Spleen (tissue), 11 donors: ENCODE measurements at regions not wholly inside any gene's neighbourhood (a gene's known extent, or its start where the extent isn't known, plus 50 kb on each side); places are given as distances from the start of the nearest gene placed in this dataset.

Source experiments
- DNase-seq: peaks from one replicate; pipeline ENCODE4 v3.0.0-alpha.2; 2020
- H3K27ac ChIP-seq, 8 donors: fragments of 200-600 bp; sonication (generic) in 7 of 8; 1 replicate in 4 of 8; 2 replicates in 4 of 8; pipeline versions ENCODE4 v1.5.0 to v1.8.0; 2016 to 2021; ENCODE audit warnings: inconsistent platforms in 4 of 8, mild to moderate bottlenecking in 4 of 8, moderate library complexity in 1 of 8
- H3K27me3 ChIP-seq, 7 donors: fragments of 200-600 bp; sonication (generic) in 6 of 7; replicated peaks in 1 of 7; 1 replicate in 4 of 7; 2 replicates in 3 of 7; pipeline versions ENCODE4 v1.5.0 to v1.8.0; 2016 to 2021; ENCODE audit warnings: inconsistent platforms in 3 of 7, mild to moderate bottlenecking in 1 of 7
- H3K36me3 ChIP-seq, 6 donors: fragments of 200-600 bp; sonication (generic) in 5 of 6; 1 replicate in 4 of 6; 2 replicates in 2 of 6; pipeline versions ENCODE4 v1.5.0 to v1.8.0; 2016 to 2021; ENCODE audit warnings: inconsistent platforms in 2 of 6
- H3K4me1 ChIP-seq, 6 donors: fragments of 200-600 bp; sonication (generic) in 5 of 6; 1 replicate in 3 of 6; 2 replicates in 3 of 6; pipeline versions ENCODE4 v1.5.0 to v1.8.0; 2016 to 2021; ENCODE audit warnings: inconsistent platforms in 3 of 6
- H3K4me3 ChIP-seq, 8 donors: fragments of 200-600 bp; sonication (generic) in 7 of 8; 1 replicate in 4 of 8; 2 replicates in 4 of 8; pipeline versions ENCODE4 v1.5.0 to v1.8.0; 2016 to 2021; ENCODE audit warnings: inconsistent platforms in 4 of 8, mild to moderate bottlenecking in 4 of 8, moderate library complexity in 2 of 8
- H3K9me3 ChIP-seq, 8 donors: fragments of 200-600 bp; sonication (generic) in 7 of 8; 1 replicate in 4 of 8; 2 replicates in 4 of 8; pipeline versions ENCODE4 v1.5.0 to v1.8.0; 2016 to 2021; ENCODE audit warnings: inconsistent platforms in 4 of 8
- POLR2A ChIP-seq, 3 donors: fragments of 450-650 bp; IDR thresholded peaks; one replicate each; pipeline ENCODE4 v1.5.1; 2017; ENCODE audit warnings: antibody characterized with exemption in 3 of 3, mild to moderate bottlenecking in 1 of 3
- POLR2AphosphoS5 ChIP-seq, 3 donors: sonication (generic); formaldehyde crosslinking; IDR thresholded peaks; one replicate each; pipeline ENCODE4 v1.5.1; 2017; ENCODE audit warnings: antibody characterized with exemption in 3 of 3
- WGBS, 5 donors: extraction: QIAGEN DNeasy Blood & Tissue Kit in 3 of 5; methylation state at CpG; one replicate each; pipeline versions ENCODE4 v1.1.5 to v1.1.7; 2013 to 2018; 5-methylcytosine and 5-hydroxymethylcytosine counted together
- intact Hi-C: fragments of 100-400 bp; cut with DNase I; formaldehyde crosslinking; loops from one replicate; pipeline ENCODE4 v1.15.0; 2023; ENCODE audit warnings: low total_unique reads
- TF ChIP-seq, protein P1 (sequence below), 11 experiments: fragments of 200-600 bp in 7 of 11; fragments of 450-650 bp in 4 of 11; sonication (generic) in 4 of 11; IDR thresholded peaks in 8 of 11; conservative IDR thresholded peaks in 3 of 11; 1 replicate in 7 of 11; 2 replicates in 4 of 11; pipeline versions ENCODE4 v1.4.0 to v1.8.0; 2016 to 2021; ENCODE audit warnings: antibody characterized with exemption in 11 of 11, inconsistent platforms in 4 of 11, mild to moderate bottlenecking in 1 of 11
- donor health status: healthy with polysubstance abuse.
- donor health status: DM: no; HTN: no; CAD: no; lungs with moderate emphysema.
- donor health status: DM: no; HTN: no; CAD: no.
- donor health status: Bipolar disorder and iron deficiency.
- donor health status: healthy.
- donor health status: DM: no; HTN: no; CAD: no.
- donor health status: DM: yes; HTN: yes; CAD: no.

DNA sequence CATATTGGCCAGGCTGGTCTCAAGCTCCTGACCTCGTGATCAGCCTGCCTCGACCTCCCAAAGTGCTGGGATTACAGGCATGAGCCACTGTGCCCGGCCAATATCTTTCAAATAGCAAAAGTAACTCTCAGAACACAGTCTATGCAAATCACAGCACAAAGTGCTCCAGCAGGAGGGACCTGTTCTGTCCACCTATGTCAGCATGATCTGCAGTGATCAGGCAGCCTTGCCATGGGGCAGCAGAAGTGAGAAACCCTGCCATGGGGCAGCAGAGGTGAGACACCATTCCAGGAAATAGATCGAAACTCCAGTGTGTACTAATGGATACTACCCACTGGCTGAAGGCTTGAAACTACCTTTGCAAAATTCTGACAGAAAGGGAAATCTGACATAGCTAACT is 78.5 kb upstream of the EIF5 start:
- intact Hi-C loops = no loop called here
- Histone ChIP-seq H3K27me3 (peaks cover 0 to 23% (median 0%) of the 10 kb centered on the region in 7 donors), H3K9me3 (peaks cover 0 to 4% (median 0%) of the 10 kb centered on the region in 8 donors), H3K36me3 (no peaks in the 10 kb centered on the region), H3K27ac (no peak overlapping the region), H3K4me1 (peaks cover 0 to 7% (median 7%) of the 10 kb centered on the region in 6 donors), H3K4me3 (no peak overlapping the region)
- no peak for TF ChIP-seq POLR2AphosphoS5 (IDR thresholded peaks at IDR 0.05)
- TF ChIP-seq, protein P1, sequence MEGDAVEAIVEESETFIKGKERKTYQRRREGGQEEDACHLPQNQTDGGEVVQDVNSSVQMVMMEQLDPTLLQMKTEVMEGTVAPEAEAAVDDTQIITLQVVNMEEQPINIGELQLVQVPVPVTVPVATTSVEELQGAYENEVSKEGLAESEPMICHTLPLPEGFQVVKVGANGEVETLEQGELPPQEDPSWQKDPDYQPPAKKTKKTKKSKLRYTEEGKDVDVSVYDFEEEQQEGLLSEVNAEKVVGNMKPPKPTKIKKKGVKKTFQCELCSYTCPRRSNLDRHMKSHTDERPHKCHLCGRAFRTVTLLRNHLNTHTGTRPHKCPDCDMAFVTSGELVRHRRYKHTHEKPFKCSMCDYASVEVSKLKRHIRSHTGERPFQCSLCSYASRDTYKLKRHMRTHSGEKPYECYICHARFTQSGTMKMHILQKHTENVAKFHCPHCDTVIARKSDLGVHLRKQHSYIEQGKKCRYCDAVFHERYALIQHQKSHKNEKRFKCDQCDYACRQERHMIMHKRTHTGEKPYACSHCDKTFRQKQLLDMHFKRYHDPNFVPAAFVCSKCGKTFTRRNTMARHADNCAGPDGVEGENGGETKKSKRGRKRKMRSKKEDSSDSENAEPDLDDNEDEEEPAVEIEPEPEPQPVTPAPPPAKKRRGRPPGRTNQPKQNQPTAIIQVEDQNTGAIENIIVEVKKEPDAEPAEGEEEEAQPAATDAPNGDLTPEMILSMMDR (IDR thresholded peaks at IDR 0.05 in 8 of 11, conservative IDR thresholded peaks at IDR 0.05 in 3 of 11) = no peak
- TF ChIP-seq POLR2A (IDR thresholded peaks at IDR 0.05) = no peak
- no peak for DNase-seq
- WGBS, 5 donors = 70 to 88% (median 79%) methylated on average over 4 of the region's 4 CpGs

DNA sequence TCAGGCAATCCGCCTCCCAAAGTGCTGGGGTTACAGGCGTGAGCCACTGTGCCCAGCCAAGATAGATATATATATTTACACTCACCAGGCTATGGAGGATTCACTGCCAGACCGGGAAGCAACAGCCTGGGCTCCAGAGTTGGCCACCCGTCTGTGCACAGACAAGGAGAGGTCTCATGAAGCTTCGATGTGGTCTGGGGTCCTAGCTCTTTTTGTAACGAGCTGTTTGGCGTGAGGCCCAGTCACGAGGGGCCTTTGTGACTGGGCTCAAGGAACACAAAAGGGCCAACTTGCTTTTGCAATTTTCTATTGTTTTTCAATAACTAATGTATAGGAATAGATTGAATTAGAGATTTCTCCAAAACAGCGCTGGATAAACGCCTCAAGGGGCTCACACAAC is 77.6 kb upstream of the EIF5 start:
- 66 to 73% (median 71%) methylated on average over 10 of the region's 10 CpGs for WGBS, 5 donors
- no peak for DNase-seq
- Histone ChIP-seq H3K9me3 (peaks cover 0 to 4% (median 0%) of the 10 kb centered on the region in 8 donors), H3K4me1 (peaks cover 6 to 14% (median 12%) of the 10 kb centered on the region in 6 donors), H3K4me3 (no peak overlapping the region), H3K27ac (no peak overlapping the region), H3K36me3 (no peaks in the 10 kb centered on the region), H3K27me3 (peaks cover 0 to 27% (median 0%) of the 10 kb centered on the region in 7 donors)
- intact Hi-C loops = no loop called here
- no peak for TF ChIP-seq POLR2A (IDR thresholded peaks at IDR 0.05)
- TF ChIP-seq, protein P1 (IDR thresholded peaks at IDR 0.05 in 8 of 11, conservative IDR thresholded peaks at IDR 0.05 in 3 of 11) = no peak

DNA sequence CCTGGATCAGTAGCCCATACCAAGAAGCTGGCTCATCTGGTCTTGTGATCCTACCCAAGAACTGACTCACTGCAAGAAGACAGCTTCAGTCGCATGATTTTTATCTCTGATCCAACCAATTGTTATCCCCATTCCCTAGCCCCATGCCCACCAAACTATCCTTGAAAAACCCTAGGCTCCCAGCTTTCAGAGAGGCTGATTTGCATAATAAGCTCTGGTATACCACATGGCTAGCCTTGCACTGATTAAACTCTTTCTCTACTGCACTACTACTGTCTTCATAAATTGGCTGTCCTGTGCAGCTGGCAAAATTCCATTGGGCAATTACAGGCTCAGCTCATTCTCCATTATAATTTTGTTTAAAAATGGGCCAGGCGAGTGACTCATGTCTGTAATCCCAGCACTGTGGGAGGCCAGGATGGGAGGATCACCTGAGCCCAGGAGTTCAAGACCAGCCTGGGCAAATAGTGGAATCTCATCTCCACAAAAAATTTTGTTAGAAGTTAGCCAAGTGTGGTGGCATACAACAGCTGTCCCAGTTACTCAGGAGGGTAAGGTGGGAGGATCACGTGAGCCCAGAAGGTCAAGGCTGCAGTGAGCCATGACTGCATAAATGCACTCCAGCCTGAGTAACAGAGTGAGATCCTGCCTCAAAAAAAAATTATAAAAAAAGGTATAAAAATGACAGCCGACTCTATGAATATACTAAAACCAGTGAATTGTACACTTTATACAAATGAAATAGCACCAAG is 76.7 kb upstream of the EIF5 start:
- TF ChIP-seq, protein P1 (IDR thresholded peaks at IDR 0.05 in 8 of 11, conservative IDR thresholded peaks at IDR 0.05 in 3 of 11) = no peak
- TF ChIP-seq POLR2AphosphoS5 (IDR thresholded peaks at IDR 0.05) (no peak), POLR2A (IDR thresholded peaks at IDR 0.05) (no peak)
- Histone ChIP-seq H3K27ac (no peak overlapping the region), H3K4me1 (peaks cover 6 to 14% (median 12%) of the 10 kb centered on the region in 6 donors), H3K9me3 (no peaks in the 10 kb centered on the region), H3K36me3 (no peaks in the 10 kb centered on the region), H3K4me3 (no peak overlapping the region), H3K27me3 (peaks cover 0 to 22% (median 0%) of the 10 kb centered on the region in 7 donors)
- intact Hi-C loops = no loop called here
- 86 to 88% (median 88%) methylated on average over 4 of the region's 4 CpGs for WGBS, 5 donors
- DNase-seq = no peak

DNA sequence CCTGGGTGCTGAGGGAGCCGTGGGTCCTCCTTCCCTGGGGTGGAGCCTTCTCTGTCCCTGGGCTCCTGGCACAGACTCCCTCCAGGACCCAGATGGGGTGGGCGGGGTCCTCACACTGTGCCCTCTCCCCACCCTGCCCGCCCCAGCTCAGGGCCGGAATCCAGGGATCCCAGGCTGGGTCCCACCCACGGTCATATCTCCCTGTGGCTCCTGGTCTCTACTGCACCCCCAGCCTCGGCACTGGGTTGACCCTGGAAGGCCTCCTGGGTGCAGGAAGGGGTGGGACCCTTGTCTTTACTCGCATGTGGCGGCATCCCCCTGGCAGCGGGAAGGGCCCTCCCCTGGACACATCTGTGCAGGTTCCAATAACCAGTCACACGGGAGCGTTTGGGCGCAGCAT is 75.8 kb upstream of the EIF5 start:
- H3K36me3 ChIP-seq = no peaks in the 10 kb centered on the region
- 67 to 87% (median 80%) methylated on average over 9 to 12 of the region's 12 CpGs for WGBS, 5 donors
- peaks cover 6 to 14% (median 12%) of the 10 kb centered on the region in 6 donors for H3K4me1 ChIP-seq
- H3K27me3 ChIP-seq = peaks cover 0 to 18% (median 0%) of the 10 kb centered on the region in 7 donors
- DNase-seq = no peak
- intact Hi-C loops = no loop called here
- no peak overlapping the region for H3K27ac ChIP-seq
- no peak overlapping the region for H3K4me3 ChIP-seq
- no peaks in the 10 kb centered on the region for H3K9me3 ChIP-seq
- TF ChIP-seq POLR2AphosphoS5 (IDR thresholded peaks at IDR 0.05) (no peak), POLR2A (IDR thresholded peaks at IDR 0.05) (no peak)
- TF ChIP-seq, protein P1 (IDR thresholded peaks at IDR 0.05 in 8 of 11, conservative IDR thresholded peaks at IDR 0.05 in 3 of 11) = no peak
